Muscle layer of colon (tissue), 2 donors: ENCODE measurements at regions not wholly inside any gene's neighbourhood (a gene's known extent, or its start where the extent isn't known, plus 50 kb on each side); places are given as distances from the start of the nearest gene placed in this dataset.

Experiments
- H3K27ac ChIP-seq: one replicate; pipeline ENCODE4 v1.7.0; 2013; ENCODE audit warnings: low read depth, mild to moderate bottlenecking, low read length, moderate library complexity
- H3K27me3 ChIP-seq, 2 donors: one replicate each; pipeline ENCODE4 v1.7.0; 2013; ENCODE audit warnings: low read length in 2 of 2, mild to moderate bottlenecking in 2 of 2; ENCODE audit not compliant: insufficient read depth in 2 of 2, control insufficient read depth in 1 of 2
- H3K36me3 ChIP-seq: one replicate; pipeline ENCODE4 v1.7.0; 2013; ENCODE audit warnings: mild to moderate bottlenecking, low read length; ENCODE audit not compliant: insufficient read depth
- H3K4me1 ChIP-seq: one replicate; pipeline ENCODE4 v1.7.0; 2013; ENCODE audit warnings: mild to moderate bottlenecking, low read length; ENCODE audit not compliant: insufficient read depth
- H3K4me3 ChIP-seq, 2 donors: one replicate each; pipeline ENCODE4 v1.7.0; 2013; ENCODE audit warnings: low read length in 2 of 2, low read depth in 1 of 2, mild to moderate bottlenecking in 1 of 2, moderate library complexity in 1 of 2
- H3K9ac ChIP-seq: one replicate; pipeline ENCODE4 v1.7.0; 2013; ENCODE audit warnings: low read length
- H3K9me3 ChIP-seq: one replicate; pipeline ENCODE4 v1.7.0; 2013; ENCODE audit warnings: mild to moderate bottlenecking, low read length
- donor health status: abdominal sarcoma.
- donor health status: Adenocarcinoma of cecum.

GRCh38 chr6:109292983-109293586 lies 89.2 kb downstream of the CD164 start:
- H3K9me3 ChIP-seq = no peaks in the 10 kb centered on the region
- no peaks in the 10 kb centered on the region for H3K27me3 ChIP-seq
- H3K27ac ChIP-seq = no peak overlapping the region

GRCh38 chr6:109292420-109292819 lies 89.8 kb downstream of the CD164 start:
- Histone ChIP-seq H3K9me3 (no peaks in the 10 kb centered on the region), H3K9ac (no peak overlapping the region), H3K4me3 (no peak overlapping the region), H3K27me3 (no peaks in the 10 kb centered on the region), H3K4me1 (peaks cover 24% of the 10 kb centered on the region), H3K36me3 (no peaks in the 10 kb centered on the region), H3K27ac (no peak overlapping the region)

More at GRCh38 chr6:109292983-109293586, 89.2 kb downstream of the CD164 start:
- Histone ChIP-seq H3K36me3 (no peaks in the 10 kb centered on the region), H3K9ac (no peak overlapping the region), H3K4me3 (no peak overlapping the region), H3K4me1 (peaks cover 30% of the 10 kb centered on the region)

DNA sequence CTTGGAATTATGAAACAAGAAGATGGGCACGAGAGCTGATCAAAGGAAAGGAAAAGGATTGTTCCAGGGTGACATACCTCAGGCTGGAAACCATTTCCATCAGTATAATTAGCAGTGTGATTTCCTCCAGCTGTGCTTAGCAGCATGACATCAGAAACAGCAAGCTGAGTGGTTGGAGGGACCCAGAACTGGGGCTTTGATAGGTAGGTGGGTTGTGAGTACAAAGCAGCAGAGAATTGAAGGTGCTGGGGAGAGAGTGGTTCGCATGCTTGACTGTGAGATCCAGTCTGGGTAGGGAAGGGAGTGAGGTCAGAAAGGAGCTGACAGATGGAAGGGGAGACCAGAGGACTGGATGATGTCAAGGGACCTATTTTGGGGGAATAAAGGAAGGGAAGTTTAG lies 90.4 kb downstream of the CD164 start:
- H3K9me3 ChIP-seq = no peaks in the 10 kb centered on the region
- no peaks in the 10 kb centered on the region for H3K27me3 ChIP-seq
- H3K4me3 ChIP-seq = no peak overlapping the region
- peaks cover 19% of the 10 kb centered on the region for H3K4me1 ChIP-seq
- no peaks in the 10 kb centered on the region for H3K36me3 ChIP-seq
- no peak overlapping the region for H3K27ac ChIP-seq
- H3K9ac ChIP-seq = no peak overlapping the region

DNA sequence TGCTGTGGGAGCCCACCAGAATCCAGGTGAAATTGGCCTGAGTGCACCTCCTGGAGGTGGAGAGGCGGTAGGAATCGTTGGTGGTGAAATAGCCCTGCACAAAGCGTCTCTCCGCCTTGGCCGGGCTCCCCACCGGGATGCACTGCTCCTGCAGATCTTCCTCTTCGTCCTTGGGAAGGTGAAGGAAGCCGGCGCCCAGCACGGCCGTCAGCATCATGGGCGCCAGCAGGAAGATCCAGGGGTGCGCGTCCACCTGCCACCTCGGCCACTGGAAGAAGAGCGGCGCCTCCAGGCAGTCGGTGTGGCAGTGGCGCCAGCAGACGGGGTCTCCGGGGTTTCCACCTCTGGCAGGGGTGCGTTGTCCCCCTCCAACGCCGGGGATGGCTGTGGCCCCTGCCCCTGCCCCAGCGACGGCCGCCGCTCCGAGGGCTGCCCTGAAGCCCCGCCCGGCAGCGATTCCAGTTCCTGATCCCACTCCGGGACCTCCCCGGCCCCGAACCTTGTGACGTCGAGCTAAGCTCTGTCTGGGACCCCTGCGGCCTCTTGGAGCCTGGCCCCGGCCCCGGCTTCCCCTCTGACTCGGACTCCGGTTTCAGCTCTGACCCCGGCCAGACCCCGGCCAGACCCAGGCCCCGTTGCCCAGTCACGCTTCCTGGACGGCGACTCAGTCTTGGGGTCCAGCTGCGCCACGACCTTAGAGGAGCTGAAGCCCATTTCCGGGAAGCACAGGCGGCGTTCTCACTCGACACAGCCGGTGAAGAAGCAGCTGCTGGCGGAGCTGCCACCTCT lies 91.9 kb downstream of the CD164 start:
- no peaks in the 10 kb centered on the region for H3K36me3 ChIP-seq
- H3K9ac ChIP-seq = no peak overlapping the region
- no peaks in the 10 kb centered on the region for H3K27me3 ChIP-seq
- peaks cover 14% of the 10 kb centered on the region for H3K4me1 ChIP-seq
- no peak overlapping the region for H3K4me3 ChIP-seq
- no peaks in the 10 kb centered on the region for H3K9me3 ChIP-seq
- no peak overlapping the region for H3K27ac ChIP-seq

- Histone ChIP-seq H3K27ac (no peak overlapping the region), H3K4me1 (no peaks in the 10 kb centered on the region), H3K4me3 (no peak overlapping the region), H3K36me3 (no peaks in the 10 kb centered on the region), H3K9ac (no peak overlapping the region), H3K9me3 (no peaks in the 10 kb centered on the region), H3K27me3 (no peaks in the 10 kb centered on the region)
These were observed 96.9 kb downstream of the CD164 start for GRCh38 chr6:109285366-109285765.

DNA sequence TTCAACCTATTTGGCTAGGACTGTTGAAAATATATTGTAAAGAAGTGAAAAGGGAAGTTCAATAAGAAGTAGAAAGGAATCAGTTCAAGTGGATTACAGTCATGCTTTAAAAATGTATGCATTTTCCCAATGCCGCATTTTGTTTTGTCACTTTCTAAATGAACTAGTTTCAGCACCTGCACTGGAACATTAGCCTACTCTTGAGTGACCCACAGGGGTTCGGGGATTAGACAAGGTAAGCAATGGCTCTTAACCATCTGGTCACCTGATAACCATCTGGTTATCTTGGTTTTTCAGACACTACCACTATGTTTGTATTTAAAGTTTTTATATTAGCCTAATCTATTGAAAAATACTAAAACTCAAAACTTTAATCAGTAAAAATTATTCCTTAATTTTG lies 97.6 kb downstream of the CD164 start:
- Histone ChIP-seq H3K36me3 (no peaks in the 10 kb centered on the region), H3K4me1 (no peaks in the 10 kb centered on the region), H3K9ac (no peak overlapping the region), H3K4me3 (no peak overlapping the region), H3K9me3 (no peaks in the 10 kb centered on the region), H3K27me3 (no peaks in the 10 kb centered on the region), H3K27ac (no peak overlapping the region)

GRCh38 chr6:109282756-109283155 lies 99.5 kb downstream of the CD164 start:
- Histone ChIP-seq H3K4me1 (no peaks in the 10 kb centered on the region), H3K9ac (no peak overlapping the region), H3K4me3 (no peak overlapping the region), H3K27me3 (no peaks in the 10 kb centered on the region), H3K36me3 (no peaks in the 10 kb centered on the region), H3K27ac (no peak overlapping the region), H3K9me3 (no peaks in the 10 kb centered on the region)

DNA sequence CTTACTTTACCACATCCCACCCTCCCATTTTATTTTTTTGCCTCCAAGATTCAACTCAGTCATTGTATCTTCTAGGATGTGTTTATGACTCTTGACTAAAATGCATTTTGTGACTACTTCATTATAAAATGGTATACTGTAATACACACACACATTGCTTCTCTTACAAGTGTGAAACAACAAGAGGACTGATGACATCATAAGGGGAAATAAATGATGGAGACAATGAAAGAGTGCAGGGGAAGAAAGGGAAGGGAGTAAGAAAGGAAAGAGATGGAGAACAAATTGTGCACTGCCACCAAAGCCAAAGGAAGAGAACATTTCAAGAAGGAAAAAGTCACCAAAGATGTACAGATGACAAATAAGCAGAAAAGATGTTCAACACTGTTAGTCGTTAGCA lies 102.6 kb downstream of the CD164 start:
- H3K27me3 ChIP-seq = no peaks in the 10 kb centered on the region
- H3K4me1 ChIP-seq = no peaks in the 10 kb centered on the region
- no peak overlapping the region for H3K27ac ChIP-seq
- no peak overlapping the region for H3K4me3 ChIP-seq
- H3K9ac ChIP-seq = no peak overlapping the region
- H3K36me3 ChIP-seq = no peaks in the 10 kb centered on the region
- H3K9me3 ChIP-seq = no peaks in the 10 kb centered on the region

GRCh38 chr6:109271622-109272021 lies 110.6 kb downstream of the CD164 start:
- H3K4me1 ChIP-seq = no peaks in the 10 kb centered on the region
- H3K9me3 ChIP-seq = no peaks in the 10 kb centered on the region
- no peak overlapping the region for H3K27ac ChIP-seq
- H3K9ac ChIP-seq = no peak overlapping the region
- H3K4me3 ChIP-seq = no peak overlapping the region
- H3K27me3 ChIP-seq = no peaks in the 10 kb centered on the region
- H3K36me3 ChIP-seq = no peaks in the 10 kb centered on the region

- Histone ChIP-seq H3K4me1 (no peaks in the 10 kb centered on the region), H3K27me3 (no peaks in the 10 kb centered on the region), H3K27ac (no peak overlapping the region), H3K4me3 (no peak overlapping the region), H3K36me3 (no peaks in the 10 kb centered on the region), H3K9ac (no peak overlapping the region), H3K9me3 (no peaks in the 10 kb centered on the region)
These were observed 112.2 kb downstream of the CD164 start for GRCh38 chr6:109269953-109270517.

- Histone ChIP-seq H3K36me3 (no peaks in the 10 kb centered on the region), H3K4me1 (no peaks in the 10 kb centered on the region), H3K4me3 (no peak overlapping the region), H3K9ac (no peak overlapping the region), H3K27ac (no peak overlapping the region), H3K27me3 (no peaks in the 10 kb centered on the region), H3K9me3 (no peaks in the 10 kb centered on the region)
These were observed 113.2 kb downstream of the CD164 start for GRCh38 chr6:109269057-109269456.
